HG02571 (cell line): ENCODE measurements at regions not wholly inside any gene's neighbourhood (a gene's known extent, or its start where the extent isn't known, plus 50 kb on each side); places are given as distances from the start of the nearest gene placed in this dataset.
A peak's percentile ranks its signal among the peaks of the same experiment; 100 is the strongest.

Source experiments
- ATAC-seq: cut with Tn5 transposase; IDR thresholded peaks from one replicate; pipeline ENCODE4 v1.9.1; 2021; ENCODE audit warnings: mild to moderate bottlenecking, moderate library complexity; ENCODE audit not compliant: unreplicated experiment

DNA sequence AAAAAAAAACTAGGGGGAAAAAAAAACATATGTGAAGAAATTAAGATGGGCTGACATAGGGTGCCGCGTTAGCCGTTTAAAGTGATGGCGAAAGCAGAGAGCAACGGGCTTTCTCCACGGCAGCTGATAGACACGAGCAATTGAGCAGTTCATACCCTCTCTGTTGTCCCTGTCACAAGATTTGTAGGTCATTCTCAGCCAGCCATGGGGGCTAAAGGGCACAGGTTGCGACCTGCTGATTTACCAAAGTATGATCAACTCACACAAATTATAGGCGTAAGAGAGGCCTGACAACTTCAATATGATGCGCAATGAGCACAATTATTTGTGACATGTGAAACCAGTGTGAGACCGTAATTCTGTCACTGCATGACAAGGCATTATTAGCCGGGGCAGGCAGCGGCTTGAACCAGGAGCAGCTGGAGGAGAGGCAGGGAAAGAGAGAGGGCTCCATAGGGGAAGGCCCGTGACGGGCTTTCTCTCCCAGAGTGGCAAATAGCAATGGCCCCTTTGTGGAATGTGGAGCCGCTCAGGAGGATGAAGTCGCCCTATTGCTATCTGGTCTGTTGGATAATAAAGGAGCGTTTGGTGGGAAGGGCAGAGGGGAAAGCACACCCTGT lies 195.1 kb upstream of the HABP2 start:
- ATAC-seq = no peak

- ATAC-seq = no peak
Measured at GRCh38 chr10:113359655-113360054, 193.2 kb upstream of the HABP2 start.

DNA sequence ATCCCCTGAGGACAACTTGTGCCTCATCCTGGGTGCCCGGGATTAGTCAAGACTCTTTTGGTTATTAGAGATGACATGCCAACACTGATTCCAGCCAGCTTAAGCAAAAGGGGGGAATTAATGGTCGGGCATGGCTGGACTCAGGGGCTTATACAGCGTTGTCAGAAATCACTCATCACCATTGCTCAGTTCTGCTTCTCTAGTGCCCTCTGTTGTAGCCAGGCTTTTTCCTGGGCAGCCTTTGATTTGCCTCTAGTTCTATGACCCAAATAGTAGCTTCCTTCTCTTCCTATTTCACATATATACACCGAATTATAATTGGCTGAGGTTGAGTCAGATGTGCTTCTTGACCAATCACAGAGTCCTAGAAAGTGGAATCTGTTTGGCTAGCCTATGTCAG lies 192.0 kb upstream of the HABP2 start:
- no peak for ATAC-seq

- no peak for ATAC-seq
Measured at GRCh38 chr10:113362645-113363091, 190.2 kb upstream of the HABP2 start.

- ATAC-seq = no peak
Measured at GRCh38 chr10:113364227-113364626, 188.6 kb upstream of the HABP2 start.

GRCh38 chr10:113368666-113369364 lies 184.0 kb upstream of the HABP2 start:
- ATAC-seq = no peak

DNA sequence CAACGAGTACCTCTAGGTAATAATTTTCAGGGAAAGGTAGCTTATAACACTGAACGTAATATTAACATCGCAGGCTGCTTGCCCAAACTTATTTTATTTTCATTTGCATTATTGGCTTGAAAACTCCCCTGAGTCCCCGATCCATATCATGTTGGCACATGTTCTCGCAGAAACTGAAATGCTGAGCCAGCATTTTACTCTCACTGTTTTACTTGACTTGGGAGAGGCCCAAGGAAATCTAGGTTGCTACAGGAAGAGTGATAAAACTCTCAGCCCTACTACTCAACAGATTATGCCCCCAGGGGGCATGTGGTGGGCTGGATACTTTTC lies 183.5 kb upstream of the HABP2 start:
- ATAC-seq = no peak

DNA sequence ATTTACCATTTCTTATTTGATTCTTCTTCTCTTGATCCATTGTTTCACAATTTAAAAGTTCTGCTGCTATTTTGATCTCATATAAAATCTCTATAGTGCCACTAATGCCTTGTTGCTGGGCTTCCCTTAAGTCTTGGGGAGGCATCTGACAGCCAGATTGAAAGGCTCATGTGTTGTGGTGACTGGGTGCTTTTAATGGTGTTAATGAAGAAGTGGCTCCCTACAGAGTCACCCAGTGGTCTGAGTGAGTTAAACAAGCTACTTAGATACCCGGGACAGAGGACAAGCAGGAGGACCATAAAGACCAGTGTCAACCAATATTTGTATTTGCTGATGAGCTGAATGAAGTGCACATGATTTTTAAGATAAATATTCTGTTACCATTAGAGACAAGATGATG lies 176.4 kb upstream of the HABP2 start:
- ATAC-seq = no peak

DNA sequence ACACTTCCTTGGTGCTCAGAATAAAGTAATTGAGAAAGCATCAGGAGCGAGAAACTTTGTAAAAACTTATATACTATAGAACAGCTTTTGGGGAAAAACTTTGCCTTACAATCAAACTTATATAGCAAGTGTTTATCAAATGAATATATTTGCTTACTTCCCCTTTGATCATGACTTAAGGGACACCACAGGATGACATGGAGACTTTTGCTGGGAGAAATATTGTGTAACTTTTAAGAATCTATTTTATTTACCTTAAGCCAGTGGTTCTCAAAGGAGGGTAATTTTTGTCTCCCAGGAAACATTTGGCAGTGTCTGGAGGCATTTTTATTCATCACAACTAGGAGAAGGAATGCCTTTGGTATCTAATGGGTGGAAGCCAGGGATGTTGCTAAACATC lies 173.8 kb upstream of the HABP2 start:
- ATAC-seq = no peak

- no peak for ATAC-seq
Measured at GRCh38 chr10:113381416-113381815, 171.4 kb upstream of the HABP2 start.

GRCh38 chr10:113381981-113382509 lies 170.8 kb upstream of the HABP2 start:
- no peak for ATAC-seq

DNA sequence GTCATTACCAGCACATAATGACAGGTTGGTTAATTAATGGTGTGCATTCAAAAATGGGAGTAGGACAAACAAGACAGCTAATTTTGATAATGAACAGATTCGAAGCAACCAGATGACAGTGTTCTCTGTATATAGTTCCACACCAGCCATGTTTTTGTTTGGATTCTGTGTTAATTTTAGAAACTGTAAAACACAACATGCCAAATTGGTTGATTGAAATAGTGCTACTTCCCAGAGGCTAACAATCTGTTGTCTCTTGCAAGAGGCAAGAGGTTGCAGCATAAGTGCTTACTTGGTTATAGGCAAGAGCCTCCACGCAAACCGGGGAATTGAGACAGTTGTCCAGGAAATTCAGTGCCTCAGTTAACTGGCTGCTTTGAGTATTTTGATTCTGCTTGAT lies 170.2 kb upstream of the HABP2 start:
- no peak for ATAC-seq

DNA sequence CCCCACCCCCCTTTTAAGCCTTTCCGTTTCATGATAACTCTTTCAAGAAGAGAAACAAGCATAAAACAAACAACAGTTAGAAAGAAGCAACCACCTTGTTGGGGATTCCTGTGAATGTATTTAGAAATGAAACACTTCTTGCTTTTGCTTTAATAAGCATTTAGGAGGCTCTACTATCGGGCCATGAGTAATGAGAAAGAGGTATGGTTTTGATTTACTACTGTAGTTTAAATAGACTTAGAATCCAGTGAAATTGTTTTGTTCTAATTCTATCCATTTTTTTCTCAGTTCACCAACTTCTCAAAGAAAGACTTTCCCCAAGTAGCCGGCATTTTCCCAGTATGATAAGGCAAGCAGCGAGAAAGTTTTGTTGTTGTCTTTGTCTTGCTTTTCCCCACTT lies 168.7 kb upstream of the HABP2 start:
- no peak for ATAC-seq

DNA sequence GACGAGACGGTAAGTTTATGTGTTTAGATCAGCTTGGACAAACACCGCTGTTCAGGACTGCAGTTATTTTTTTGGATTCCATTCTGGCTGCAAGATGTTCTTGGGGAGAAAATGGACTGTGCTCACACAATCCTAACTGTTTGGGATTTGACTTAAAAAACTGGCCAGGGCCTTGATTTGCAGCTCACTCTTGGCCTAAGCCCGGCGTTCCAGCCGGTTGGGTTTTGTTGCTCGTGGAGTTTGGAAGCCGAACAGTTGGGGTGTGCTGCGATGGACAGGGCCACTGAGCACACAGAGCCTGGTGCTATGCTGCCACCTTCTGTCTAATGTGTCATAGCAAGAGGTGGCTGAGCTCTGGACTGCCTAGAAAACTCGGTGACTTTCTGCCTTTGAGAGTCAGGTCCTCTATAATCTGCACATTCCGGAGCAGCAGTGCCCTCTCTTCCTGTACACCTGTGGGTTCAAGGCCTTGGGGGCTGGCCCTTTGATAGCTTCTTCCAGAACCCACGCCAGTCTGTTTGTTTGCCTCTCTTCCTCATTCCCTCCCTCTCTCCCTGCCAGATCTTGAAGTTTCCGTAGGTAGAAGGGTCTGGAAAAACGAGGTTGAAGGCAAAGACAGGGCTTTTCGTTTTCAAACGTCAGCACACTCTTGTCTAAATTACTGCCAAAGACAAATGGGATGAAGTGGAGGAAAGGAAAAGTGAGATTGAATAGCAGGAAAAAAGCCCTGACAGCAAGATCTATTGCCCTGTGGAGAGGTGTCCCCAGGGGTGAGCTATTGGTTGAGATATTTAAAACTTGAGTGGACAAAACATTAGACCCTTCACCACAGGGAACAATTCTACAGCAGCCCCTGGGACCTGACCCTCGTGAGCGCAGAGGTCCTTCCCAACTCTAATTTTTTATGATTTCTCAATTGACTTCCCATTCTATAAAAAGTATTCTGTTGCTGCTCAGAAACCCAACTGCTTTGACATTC lies 167.5 kb upstream of the HABP2 start:
- ATAC-seq = peak; percentile 82

GRCh38 chr10:113386005-113386404 lies 166.8 kb upstream of the HABP2 start:
- ATAC-seq = no peak

- ATAC-seq = no peak
Measured at GRCh38 chr10:113389969-113390368, 162.9 kb upstream of the HABP2 start.

DNA sequence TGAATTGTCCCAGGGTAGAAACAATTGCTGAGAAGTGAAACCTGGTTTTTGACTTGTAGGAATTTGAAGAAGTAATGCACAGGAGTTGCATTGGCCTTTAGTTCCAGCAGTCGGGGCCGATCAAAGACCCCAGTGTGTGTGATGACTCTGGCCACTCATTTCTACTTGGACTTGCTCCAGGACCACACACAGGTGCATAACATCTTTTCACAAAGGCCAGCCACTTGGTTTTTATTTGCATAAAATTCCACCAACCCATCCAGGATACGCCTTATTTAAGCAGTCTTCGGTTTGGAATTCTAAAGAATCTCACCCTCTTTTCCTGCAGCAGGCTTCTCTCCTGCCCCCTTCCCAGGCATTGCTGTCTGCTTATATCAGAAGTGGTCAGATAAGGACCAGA lies 162.0 kb upstream of the HABP2 start:
- ATAC-seq = no peak

DNA sequence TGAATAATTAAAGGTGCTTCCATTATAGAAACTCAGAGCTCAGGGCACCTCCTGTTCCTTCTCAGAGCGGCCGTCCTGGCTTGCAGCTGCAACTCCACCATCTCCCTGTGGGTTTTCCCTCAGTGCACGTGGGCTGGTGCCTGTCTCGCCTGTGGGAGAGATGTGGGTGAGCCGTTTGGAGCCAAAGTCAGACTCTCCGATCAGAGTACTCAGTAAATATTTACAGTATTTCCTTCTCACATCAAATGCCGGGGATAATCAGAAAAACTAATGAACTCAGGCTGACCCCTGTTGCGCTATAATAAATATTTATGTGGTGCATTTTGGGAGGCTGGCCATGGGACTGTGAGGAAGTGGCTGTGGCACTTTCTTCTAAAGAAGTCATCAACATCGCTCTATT lies 155.8 kb upstream of the HABP2 start:
- no peak for ATAC-seq

- no peak for ATAC-seq
Measured at GRCh38 chr10:113399065-113399464, 153.8 kb upstream of the HABP2 start.

GRCh38 chr10:113402602-113403001 lies 150.3 kb upstream of the HABP2 start:
- no peak for ATAC-seq

DNA sequence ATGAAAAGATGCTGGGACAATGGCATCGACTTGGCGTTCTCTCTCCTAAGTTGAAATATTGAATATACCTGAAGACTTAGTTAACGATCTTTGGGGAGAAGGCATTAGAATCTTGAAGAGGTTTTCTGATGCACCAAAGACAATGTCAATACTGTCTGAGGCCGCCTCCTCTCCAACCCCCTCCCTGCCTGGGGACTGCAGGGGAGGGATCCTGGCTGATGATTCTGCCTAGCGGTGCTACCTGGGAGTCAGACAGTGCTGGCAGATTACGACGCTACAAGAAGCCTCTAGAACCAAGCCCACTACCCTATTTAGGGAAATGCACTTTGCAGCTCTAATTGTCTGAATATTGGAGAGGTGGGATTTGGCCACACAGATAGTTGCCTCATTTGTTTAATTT lies 145.6 kb upstream of the HABP2 start:
- ATAC-seq = no peak

- ATAC-seq = no peak
Measured at GRCh38 chr10:113409175-113409574, 143.7 kb upstream of the HABP2 start.
